NCI-H345 (cell line): ENCODE measurements at regions not wholly inside any gene's neighbourhood (a gene's known extent, or its start where the extent isn't known, plus 50 kb on each side); places are given as distances from the start of the nearest gene placed in this dataset.
"Not testable (repeated sequence)": the region's sequence is repeated elsewhere in the genome, so short reads cannot be mapped to it uniquely, and the experiment has no call there.

Source experiments
- DNase-seq: peaks from one replicate; lab custom pipeline; 2025; lab: John Stamatoyannopoulos, UW

- DNase-seq, result not testable (repeated sequence)
These were observed 875.2 kb upstream of the ALG10B start for GRCh38 chr12:37441371-37441770.

- not testable (repeated sequence) for DNase-seq
These were observed 860.9 kb upstream of the ALG10B start for GRCh38 chr12:37455646-37456045.

GRCh38 chr12:37497939-37498338 lies 818.6 kb upstream of the ALG10B start:
- DNase-seq, result not testable (repeated sequence)

GRCh38 chr12:37510256-37510655 lies 806.3 kb upstream of the ALG10B start:
- DNase-seq, result not testable (repeated sequence)

GRCh38 chr12:37540581-37540980 lies 776.0 kb upstream of the ALG10B start:
- DNase-seq, result not testable (repeated sequence)

GRCh38 chr12:37541356-37541755 lies 775.2 kb upstream of the ALG10B start:
- no peak for DNase-seq

- DNase-seq, result peak; percentile 2
These were observed 773.2 kb upstream of the ALG10B start for GRCh38 chr12:37543131-37543965.

GRCh38 chr12:37543966-37544668 lies 772.5 kb upstream of the ALG10B start:
- no peak for DNase-seq

GRCh38 chr12:37544669-37545330 lies 771.8 kb upstream of the ALG10B start:
- not testable (repeated sequence) for DNase-seq

- DNase-seq, result no peak
These were observed 770.8 kb upstream of the ALG10B start for GRCh38 chr12:37545759-37546158.

- DNase-seq, result no peak
These were observed 770.4 kb upstream of the ALG10B start for GRCh38 chr12:37546206-37546605.

- no peak for DNase-seq
These were observed 769.6 kb upstream of the ALG10B start for GRCh38 chr12:37546901-37547475.

GRCh38 chr12:37547611-37548010 lies 769.0 kb upstream of the ALG10B start:
- DNase-seq, result no peak

GRCh38 chr12:37548266-37548805 lies 768.2 kb upstream of the ALG10B start:
- no peak for DNase-seq

- DNase-seq, result not testable (repeated sequence)
These were observed 759.6 kb upstream of the ALG10B start for GRCh38 chr12:37556957-37557356.

- DNase-seq, result no peak
These were observed 751.5 kb upstream of the ALG10B start for GRCh38 chr12:37565112-37565511.

GRCh38 chr12:37570547-37570946 lies 746.0 kb upstream of the ALG10B start:
- DNase-seq, result not testable (repeated sequence)
